A549 (cell line): ENCODE measurements at regions not wholly inside any gene's neighbourhood (a gene's known extent, or its start where the extent isn't known, plus 50 kb on each side); places are given as distances from the start of the nearest gene placed in this dataset.

ENCODE experiments used
- BCL3 ChIP-seq: fragments of >200 bp; sonication (Bioruptor Twin); formaldehyde crosslinking; IDR thresholded peaks from 3 replicates; pipeline ENCODE4 v1.6.1; 2016
- CTCF ChIP-seq: fragments of >200 bp; sonication (Bioruptor Twin); formaldehyde crosslinking; IDR thresholded peaks from 3 replicates; pipeline ENCODE4 v1.5.1; 2016
- ELK1 ChIP-seq: fragments of 150-350 bp; IDR thresholded peaks from 2 replicates; pipeline ENCODE4 v1.6.1; 2014; ENCODE audit warnings: low read depth, mild to moderate bottlenecking, low read length
- HDAC2 ChIP-seq: fragments of 200-600 bp; sonication (generic); IDR thresholded peaks from 2 replicates; pipeline ENCODE4 v1.6.1; 2016
- JUNB ChIP-seq: fragments of >200 bp; sonication (Bioruptor Twin); formaldehyde crosslinking; IDR thresholded peaks from 2 replicates; pipeline ENCODE4 v1.6.1; 2016
- MAFK ChIP-seq: fragments of 450-650 bp; IDR thresholded peaks from 2 replicates; pipeline ENCODE4 v1.6.1; 2014; ENCODE audit not compliant: partially characterized antibody
- MAX ChIP-seq: IDR thresholded peaks from 2 replicates; pipeline ENCODE4 v1.6.1; 2012
- RCOR1 ChIP-seq: fragments of 150-350 bp; IDR thresholded peaks from 2 replicates; pipeline ENCODE4 v1.6.1; 2014; ENCODE audit warnings: antibody characterized with exemption, low read length, low read depth

GRCh38 chr11:113554526-113554925, 79.3 kb upstream of the DRD2 start:
- TF ChIP-seq CTCF (no peak), MAX (no peak), RCOR1 (no peak), HDAC2 (no peak), BCL3 (no peak), ELK1 (no peak), JUNB (no peak), MAFK (no peak)
